Chondrocyte (in vitro differentiated cells): ENCODE measurements at regions not wholly inside any gene's neighbourhood (a gene's known extent, or its start where the extent isn't known, plus 50 kb on each side); places are given as distances from the start of the nearest gene placed in this dataset.

Experiments used
- DNase-seq: peaks from one replicate; pipeline ENCODE4 v3.0.0; 2021; ENCODE audit warnings: mixed read lengths, low spot score
- H3K27ac Mint-ChIP-seq: one replicate; pipeline ENCODE4 v1.8.0; 2021; ENCODE audit warnings: mild to moderate bottlenecking, moderate library complexity, mixed read lengths; ENCODE audit not compliant: unreplicated experiment
- H3K27me3 Mint-ChIP-seq: 2 replicates; pipeline ENCODE4 v1.8.0; 2021; ENCODE audit warnings: low read depth, mixed read lengths
- H3K36me3 Mint-ChIP-seq: 2 replicates; pipeline ENCODE4 v1.8.0; 2021; ENCODE audit warnings: low read depth, mixed read lengths
- H3K4me1 Mint-ChIP-seq: 2 replicates; pipeline ENCODE4 v1.8.0; 2021; ENCODE audit warnings: low read depth, mild to moderate bottlenecking, mixed read lengths
- H3K4me3 Mint-ChIP-seq: one replicate; pipeline ENCODE4 v1.8.0; 2021; ENCODE audit warnings: mild to moderate bottlenecking, moderate library complexity, mixed read lengths; ENCODE audit not compliant: unreplicated experiment
- H3K9me3 Mint-ChIP-seq: 2 replicates; pipeline ENCODE4 v1.8.0; 2021; ENCODE audit warnings: low read depth, mixed read lengths
- TF ChIP-seq, protein P1 (sequence below): fragments of 200-600 bp; sonication (generic); IDR thresholded peaks from 2 replicates; pipeline ENCODE4 v1.5.0; 2021; ENCODE audit warnings: antibody characterized with exemption, mild to moderate bottlenecking, moderate library complexity

DNA sequence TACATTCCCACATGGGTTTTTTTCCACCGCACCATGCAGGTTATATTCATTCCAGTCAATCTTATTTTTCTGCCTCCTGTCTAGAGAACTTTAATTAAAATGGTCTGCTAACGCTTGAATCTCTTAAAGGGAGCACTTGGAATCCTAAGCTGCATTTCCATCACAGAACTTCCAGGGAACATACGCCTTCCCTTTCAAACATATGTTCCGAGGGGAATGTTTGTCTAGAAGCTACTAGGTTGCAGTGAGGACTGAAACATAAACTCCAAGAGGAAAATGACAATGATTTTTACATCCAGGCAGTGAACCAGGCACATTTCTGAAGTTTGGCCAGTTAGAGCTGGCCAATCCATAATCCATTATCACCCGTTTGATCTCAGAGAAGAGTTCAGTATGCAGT, 375.5 kb upstream of the NRP1 start:
- Mint-ChIP-seq H3K4me3 (no peak overlapping the region), H3K27me3 (no peaks in the 10 kb centered on the region), H3K9me3 (no peaks in the 10 kb centered on the region), H3K4me1 (peaks cover 67% of the 10 kb centered on the region), H3K27ac (no peak overlapping the region), H3K36me3 (no peaks in the 10 kb centered on the region)
- DNase-seq: no peak
- TF ChIP-seq, protein P1, sequence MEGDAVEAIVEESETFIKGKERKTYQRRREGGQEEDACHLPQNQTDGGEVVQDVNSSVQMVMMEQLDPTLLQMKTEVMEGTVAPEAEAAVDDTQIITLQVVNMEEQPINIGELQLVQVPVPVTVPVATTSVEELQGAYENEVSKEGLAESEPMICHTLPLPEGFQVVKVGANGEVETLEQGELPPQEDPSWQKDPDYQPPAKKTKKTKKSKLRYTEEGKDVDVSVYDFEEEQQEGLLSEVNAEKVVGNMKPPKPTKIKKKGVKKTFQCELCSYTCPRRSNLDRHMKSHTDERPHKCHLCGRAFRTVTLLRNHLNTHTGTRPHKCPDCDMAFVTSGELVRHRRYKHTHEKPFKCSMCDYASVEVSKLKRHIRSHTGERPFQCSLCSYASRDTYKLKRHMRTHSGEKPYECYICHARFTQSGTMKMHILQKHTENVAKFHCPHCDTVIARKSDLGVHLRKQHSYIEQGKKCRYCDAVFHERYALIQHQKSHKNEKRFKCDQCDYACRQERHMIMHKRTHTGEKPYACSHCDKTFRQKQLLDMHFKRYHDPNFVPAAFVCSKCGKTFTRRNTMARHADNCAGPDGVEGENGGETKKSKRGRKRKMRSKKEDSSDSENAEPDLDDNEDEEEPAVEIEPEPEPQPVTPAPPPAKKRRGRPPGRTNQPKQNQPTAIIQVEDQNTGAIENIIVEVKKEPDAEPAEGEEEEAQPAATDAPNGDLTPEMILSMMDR: no peak

DNA sequence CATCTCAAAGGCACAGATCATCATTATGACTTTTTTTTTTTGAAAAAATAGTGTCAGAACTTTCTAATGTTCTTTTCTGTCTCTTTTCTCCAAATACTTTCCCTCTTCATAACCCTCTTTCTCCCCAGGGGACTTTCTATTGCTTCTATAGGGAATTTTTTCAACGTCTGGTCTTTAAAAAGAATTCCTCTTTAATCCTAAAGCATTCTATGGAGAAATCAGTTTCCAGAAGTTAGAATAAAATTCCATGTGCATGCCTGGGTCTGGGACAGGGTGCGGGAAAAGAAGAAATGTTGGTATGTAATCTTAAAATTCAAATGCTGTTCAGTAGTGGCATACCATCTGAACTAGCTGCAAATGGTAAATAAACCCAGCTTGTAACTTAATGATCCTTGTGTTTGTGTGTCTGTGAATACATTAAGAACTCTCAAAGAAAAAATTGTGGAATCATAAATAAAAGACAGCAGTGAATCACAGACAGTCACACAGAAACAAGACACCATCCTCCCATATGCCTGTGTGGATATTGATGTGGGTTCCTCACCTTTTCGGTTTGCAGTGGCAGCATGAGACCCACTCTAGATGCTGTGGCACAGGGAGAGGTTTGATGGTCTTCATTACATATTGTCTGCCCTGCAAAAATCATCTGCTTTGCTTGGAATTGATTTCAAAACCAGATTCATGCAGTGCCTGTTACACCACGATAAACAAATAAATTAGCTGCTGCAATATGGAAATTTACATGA, 374.7 kb upstream of the NRP1 start:
- Mint-ChIP-seq H3K4me1 (peaks cover 75% of the 10 kb centered on the region), H3K27ac (peak overlapping the region; percentile 88), H3K27me3 (no peaks in the 10 kb centered on the region), H3K4me3 (no peak overlapping the region), H3K36me3 (no peaks in the 10 kb centered on the region), H3K9me3 (no peaks in the 10 kb centered on the region)
- TF ChIP-seq, protein P1: no peak
- no peak for DNase-seq

DNA sequence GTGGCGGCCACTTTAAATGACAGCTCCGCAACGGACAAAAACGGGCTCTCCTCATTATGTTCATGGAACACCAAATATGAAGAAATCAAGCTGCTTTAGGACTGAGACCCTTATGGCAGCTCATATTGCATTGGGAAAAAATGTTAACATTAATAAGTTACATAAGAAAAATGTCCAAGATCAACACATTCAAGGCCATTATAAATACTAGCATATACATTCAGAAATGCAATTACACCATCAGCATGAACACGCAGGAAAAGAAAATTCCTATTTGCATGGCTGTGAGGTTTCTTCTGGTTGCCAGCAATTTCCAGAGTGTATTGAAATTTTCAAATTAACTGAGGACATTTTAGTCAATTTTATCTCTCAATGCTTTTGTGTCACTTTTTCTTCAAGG, 374.1 kb upstream of the NRP1 start:
- peaks cover 79% of the 10 kb centered on the region for H3K4me1 Mint-ChIP-seq
- H3K27ac Mint-ChIP-seq: peak overlapping the region; percentile 88
- DNase-seq: no peak
- peak overlapping the region; percentile 20 for H3K4me3 Mint-ChIP-seq
- TF ChIP-seq, protein P1: no peak
- no peaks in the 10 kb centered on the region for H3K36me3 Mint-ChIP-seq
- no peaks in the 10 kb centered on the region for H3K27me3 Mint-ChIP-seq
- no peaks in the 10 kb centered on the region for H3K9me3 Mint-ChIP-seq

DNA sequence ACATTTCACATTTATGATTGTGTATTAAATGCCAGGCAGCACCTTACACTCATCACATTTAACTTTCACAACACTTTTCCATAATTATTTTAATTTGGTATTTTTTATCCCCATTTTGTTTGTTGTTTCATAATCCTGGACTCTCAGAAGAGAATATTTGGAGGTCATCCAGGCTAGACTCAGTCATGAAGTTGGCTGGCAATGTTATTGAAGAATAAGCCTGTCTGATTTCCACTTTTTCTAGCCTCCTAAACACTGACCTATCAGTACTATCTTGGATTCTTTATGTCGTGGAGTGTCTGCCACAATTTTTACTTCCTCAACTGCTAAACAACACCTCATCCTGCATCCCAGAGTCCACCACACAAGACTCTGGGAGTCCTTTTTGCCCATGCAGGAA, 372.3 kb upstream of the NRP1 start:
- Mint-ChIP-seq H3K4me3 (no peak overlapping the region), H3K27me3 (no peaks in the 10 kb centered on the region), H3K4me1 (peaks cover 75% of the 10 kb centered on the region), H3K27ac (peak overlapping the region; percentile 89), H3K9me3 (no peaks in the 10 kb centered on the region), H3K36me3 (no peaks in the 10 kb centered on the region)
- TF ChIP-seq, protein P1: no peak
- no peak for DNase-seq

DNA sequence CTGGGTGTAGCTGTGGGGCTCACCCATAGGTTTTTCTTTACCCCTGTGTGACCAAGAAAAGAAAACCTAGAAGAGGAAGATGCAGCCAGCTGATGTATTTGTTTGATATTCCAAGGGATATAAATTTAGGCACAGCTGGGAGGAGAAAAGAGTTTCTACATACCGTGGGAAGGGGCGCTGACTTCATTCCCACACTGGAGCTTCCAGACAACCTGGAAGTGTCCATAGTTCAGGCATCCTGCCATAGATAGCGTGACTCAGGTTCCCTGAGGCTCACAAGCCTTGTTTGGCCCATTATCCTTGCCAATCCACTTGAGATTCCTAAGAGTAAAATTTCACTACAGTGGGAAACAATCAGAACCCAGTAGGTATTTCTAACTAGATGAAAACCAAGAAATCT, 371.7 kb upstream of the NRP1 start:
- peaks cover 75% of the 10 kb centered on the region for H3K4me1 Mint-ChIP-seq
- no peaks in the 10 kb centered on the region for H3K27me3 Mint-ChIP-seq
- no peaks in the 10 kb centered on the region for H3K9me3 Mint-ChIP-seq
- no peaks in the 10 kb centered on the region for H3K36me3 Mint-ChIP-seq
- DNase-seq: no peak
- H3K27ac Mint-ChIP-seq: peak overlapping the region; percentile 89
- H3K4me3 Mint-ChIP-seq: peak overlapping the region; percentile 11
- TF ChIP-seq, protein P1: no peak
